ENCODE measurements at regions not wholly inside any gene's neighbourhood (a gene's known extent, or its start where the extent isn't known, plus 50 kb on each side); places are given as distances from the start of the nearest gene placed in this dataset.

- no peak for TF ChIP-seq CTCF (IDR thresholded peaks at IDR 0.05)
- no peak for DNase-seq (ENCODE audit: low spot score)
- no peaks in the 10 kb centered on the region for H3K36me3 Mint-ChIP-seq (ENCODE audit: low read depth)
- H3K4me1 Mint-ChIP-seq (ENCODE audit: low read depth), result peaks cover 14% of the 10 kb centered on the region
- no peaks in the 10 kb centered on the region for H3K9me3 Mint-ChIP-seq (ENCODE audit: low read depth)
- H3K4me3 Mint-ChIP-seq (ENCODE audit: unreplicated experiment), result no peak overlapping the region
- H3K27ac Mint-ChIP-seq (ENCODE audit: unreplicated experiment), result no peak overlapping the region
- H3K27me3 Mint-ChIP-seq (ENCODE audit: low read depth), result no peaks in the 10 kb centered on the region
These were observed 450.9 kb downstream of the HINT1 start for GRCh38 chr5:130714200-130714599.

DNA sequence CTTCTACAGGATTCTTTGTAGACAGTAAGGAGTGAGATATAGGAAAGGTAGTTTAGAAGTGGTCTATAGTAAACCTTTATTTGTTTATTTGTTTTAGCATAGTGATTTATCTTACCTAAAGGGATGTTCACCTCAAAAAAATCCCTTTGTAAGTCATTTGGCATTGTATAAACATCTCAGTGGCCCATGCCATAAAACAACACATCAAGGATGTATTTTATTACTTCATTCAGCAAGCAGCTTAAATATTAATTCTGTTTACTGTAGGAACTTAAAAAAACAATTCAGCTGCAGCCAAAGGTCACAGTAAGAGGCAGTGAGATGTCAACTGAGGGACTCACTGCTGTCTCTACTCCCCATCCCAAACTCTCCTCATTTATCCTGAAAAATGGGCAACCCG, 452.7 kb downstream of the HINT1 start:
- Mint-ChIP-seq H3K4me3 (ENCODE audit: unreplicated experiment) (no peak overlapping the region), H3K36me3 (ENCODE audit: low read depth) (no peaks in the 10 kb centered on the region), H3K27ac (ENCODE audit: unreplicated experiment) (no peak overlapping the region), H3K9me3 (ENCODE audit: low read depth) (no peaks in the 10 kb centered on the region), H3K27me3 (ENCODE audit: low read depth) (no peaks in the 10 kb centered on the region), H3K4me1 (ENCODE audit: low read depth) (peaks cover 27% of the 10 kb centered on the region)
- no peak for TF ChIP-seq CTCF (IDR thresholded peaks at IDR 0.05)
- no peak for DNase-seq (ENCODE audit: low spot score)

GRCh38 chr5:130710596-130710995, 454.5 kb downstream of the HINT1 start:
- no peak for TF ChIP-seq CTCF (IDR thresholded peaks at IDR 0.05)
- Mint-ChIP-seq H3K36me3 (ENCODE audit: low read depth) (no peaks in the 10 kb centered on the region), H3K27me3 (ENCODE audit: low read depth) (no peaks in the 10 kb centered on the region), H3K4me3 (ENCODE audit: unreplicated experiment) (no peak overlapping the region), H3K4me1 (ENCODE audit: low read depth) (peaks cover 27% of the 10 kb centered on the region), H3K27ac (ENCODE audit: unreplicated experiment) (peak overlapping the region; percentile 24), H3K9me3 (ENCODE audit: low read depth) (no peaks in the 10 kb centered on the region)
- no peak for DNase-seq (ENCODE audit: low spot score)

DNA sequence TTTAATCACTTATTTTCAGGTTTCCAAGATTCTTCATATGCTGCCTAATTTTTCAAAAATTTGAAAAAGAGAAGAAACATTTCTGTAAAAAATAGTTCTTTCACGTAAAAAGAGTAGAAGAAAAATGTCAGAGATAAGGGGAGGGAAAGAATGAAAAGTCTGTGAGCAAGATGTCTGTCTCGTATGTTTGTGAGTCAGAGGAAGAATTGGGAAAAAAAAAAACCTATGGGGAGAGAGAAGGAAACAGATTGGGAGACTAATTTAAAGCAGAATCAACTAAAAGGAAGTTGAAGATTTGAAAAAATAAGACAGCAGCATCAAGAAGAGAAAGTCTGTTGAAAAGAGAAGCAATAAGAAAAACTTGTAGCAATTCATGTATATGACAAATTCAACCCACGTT, 456.3 kb downstream of the HINT1 start:
- Mint-ChIP-seq H3K27me3 (ENCODE audit: low read depth) (no peaks in the 10 kb centered on the region), H3K36me3 (ENCODE audit: low read depth) (no peaks in the 10 kb centered on the region), H3K4me3 (ENCODE audit: unreplicated experiment) (no peak overlapping the region), H3K4me1 (ENCODE audit: low read depth) (peaks cover 27% of the 10 kb centered on the region), H3K27ac (ENCODE audit: unreplicated experiment) (peak overlapping the region; percentile 65), H3K9me3 (ENCODE audit: low read depth) (peaks cover 5% of the 10 kb centered on the region)
- DNase-seq (ENCODE audit: low spot score), result no peak
- no peak for TF ChIP-seq CTCF (IDR thresholded peaks at IDR 0.05)

- Mint-ChIP-seq H3K9me3 (ENCODE audit: low read depth) (peaks cover 19% of the 10 kb centered on the region), H3K36me3 (ENCODE audit: low read depth) (peaks cover 3% of the 10 kb centered on the region), H3K4me3 (ENCODE audit: unreplicated experiment) (no peak overlapping the region), H3K27me3 (ENCODE audit: low read depth) (no peaks in the 10 kb centered on the region), H3K4me1 (ENCODE audit: low read depth) (peaks cover 27% of the 10 kb centered on the region), H3K27ac (ENCODE audit: unreplicated experiment) (no peak overlapping the region)
- no peak for DNase-seq (ENCODE audit: low spot score)
- TF ChIP-seq CTCF (IDR thresholded peaks at IDR 0.05), result no peak
These were observed 458.4 kb downstream of the HINT1 start for GRCh38 chr5:130706696-130707095.

All from chondrocyte (in vitro differentiated cells).